GM19239 (cell line): ENCODE measurements at regions not wholly inside any gene's neighbourhood (a gene's known extent, or its start where the extent isn't known, plus 50 kb on each side); places are given as distances from the start of the nearest gene placed in this dataset.
"Not testable (repeated sequence)": the region's sequence is repeated elsewhere in the genome, so short reads cannot be mapped to it uniquely, and the experiment has no call there.

ENCODE experiments used
- DNase-seq: peaks from one replicate; pipeline ENCODE4 v3.0.0; 2011; ENCODE audit warnings: low spot score; ENCODE audit not compliant: insufficient read length
- FAIRE-seq: peaks from 2 replicates; lab custom pipeline; 2011; peaks lifted over from hg19 to GRCh38; lab: Jason Lieb, UNC

DNA sequence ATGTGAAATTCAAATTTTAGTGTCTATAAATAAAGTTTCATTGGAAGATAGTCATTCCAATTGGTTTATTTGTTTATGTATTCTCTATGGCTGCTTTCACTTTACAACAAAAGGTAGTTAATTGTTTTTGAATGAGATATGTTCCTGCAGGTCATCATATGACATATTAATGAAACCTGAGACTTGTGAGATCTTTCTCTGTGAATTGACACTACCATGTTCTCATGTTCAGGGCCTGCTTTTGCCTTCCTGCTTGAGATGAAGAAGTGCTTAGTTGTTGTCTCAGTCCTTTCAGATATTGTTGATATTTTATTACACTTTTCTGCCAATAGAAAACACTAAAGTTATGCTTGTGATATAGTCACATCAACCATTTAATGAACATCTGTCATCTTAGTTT, 132.5 kb downstream of the UTRN start:
- DNase-seq, result no peak
- no peak for FAIRE-seq

DNA sequence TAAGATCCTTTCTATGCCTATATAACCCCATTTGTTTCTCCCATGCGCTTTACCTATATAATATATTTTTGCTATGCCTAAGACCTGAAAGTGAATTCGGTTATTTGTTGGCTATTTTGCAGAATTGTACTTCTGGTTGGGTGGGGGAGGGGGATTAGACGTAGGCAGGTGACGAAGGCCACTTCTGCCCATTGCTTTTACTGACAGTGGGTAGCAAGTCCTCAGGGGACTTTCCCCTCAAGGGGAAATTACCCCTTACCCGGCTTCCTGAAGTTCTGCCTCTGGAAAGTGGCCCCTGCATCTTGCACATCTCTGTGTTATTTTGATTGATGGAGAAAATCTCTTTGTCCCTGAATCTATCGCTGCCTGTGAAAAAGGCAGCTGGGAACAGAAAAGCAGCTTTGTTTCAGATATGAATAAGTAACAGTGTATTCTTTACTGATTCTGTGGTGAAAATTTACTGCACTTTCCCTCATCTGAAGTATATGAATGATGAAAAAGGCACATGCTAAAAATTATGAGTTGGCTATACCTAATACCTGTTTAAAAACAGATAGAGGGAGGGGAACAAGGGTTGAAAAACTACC, 133.9 kb downstream of the UTRN start:
- DNase-seq (no peak), FAIRE-seq (no peak)

DNA sequence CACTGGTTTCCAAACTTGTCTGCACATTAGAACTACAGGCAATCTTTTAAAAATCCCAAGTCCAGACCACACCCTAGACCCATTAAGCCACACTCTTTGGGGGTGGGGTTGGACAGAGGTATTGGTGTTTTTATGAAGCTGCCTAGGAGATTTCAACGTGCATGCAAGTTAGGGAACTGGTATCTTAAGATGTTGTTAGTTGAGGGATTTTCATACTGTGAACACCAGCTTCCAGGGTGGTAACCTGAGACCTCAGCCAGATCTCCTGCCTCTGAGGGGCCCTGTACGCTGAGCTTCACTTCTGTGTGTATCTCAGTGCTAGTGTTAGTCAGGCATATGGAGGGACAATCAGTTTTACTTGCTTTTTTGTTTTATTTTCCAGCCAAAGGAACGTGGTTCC, 138.0 kb downstream of the UTRN start:
- FAIRE-seq (no peak), DNase-seq (no peak)

DNA sequence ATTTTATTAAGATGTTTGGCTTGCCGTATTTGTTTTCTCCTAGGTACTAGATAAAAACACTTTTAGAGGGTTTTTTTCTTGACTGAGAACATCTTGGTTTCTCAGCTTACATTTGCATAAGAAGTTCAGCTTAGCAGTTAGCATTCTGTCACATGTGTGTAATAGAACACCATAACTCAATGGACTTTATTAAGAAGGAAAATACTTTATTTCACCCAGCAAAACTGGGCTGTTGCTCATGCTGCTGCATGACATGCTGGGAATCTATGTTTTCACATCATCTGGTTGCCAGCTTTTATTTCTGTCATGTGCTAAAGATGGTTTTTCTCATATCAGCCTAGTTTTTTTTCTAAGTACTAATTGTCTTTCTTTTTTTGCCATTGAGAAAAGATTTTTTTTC, 144.6 kb downstream of the UTRN start:
- DNase-seq (no peak), FAIRE-seq (no peak)

DNA sequence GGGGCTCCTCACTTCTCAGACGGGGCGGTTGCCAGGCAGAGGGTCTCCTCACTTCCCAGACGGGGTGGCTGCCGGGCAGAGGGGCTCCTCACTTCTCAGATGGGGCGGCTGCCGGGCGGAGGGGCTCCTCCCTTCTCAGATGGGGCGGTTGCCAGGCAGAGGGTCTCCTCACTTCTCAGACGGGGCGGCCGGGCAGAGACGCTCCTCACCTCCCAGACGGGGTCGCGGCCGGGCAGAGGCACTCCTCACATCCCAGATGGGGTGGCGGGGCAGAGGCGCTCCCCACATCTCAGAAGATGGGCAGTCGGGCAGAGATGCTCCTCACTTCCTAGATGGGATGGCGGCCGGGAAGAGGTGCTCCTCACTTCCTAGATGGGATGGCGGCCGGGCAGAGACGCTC, 148.3 kb downstream of the UTRN start:
- not testable (repeated sequence) for FAIRE-seq, DNase-seq

DNA sequence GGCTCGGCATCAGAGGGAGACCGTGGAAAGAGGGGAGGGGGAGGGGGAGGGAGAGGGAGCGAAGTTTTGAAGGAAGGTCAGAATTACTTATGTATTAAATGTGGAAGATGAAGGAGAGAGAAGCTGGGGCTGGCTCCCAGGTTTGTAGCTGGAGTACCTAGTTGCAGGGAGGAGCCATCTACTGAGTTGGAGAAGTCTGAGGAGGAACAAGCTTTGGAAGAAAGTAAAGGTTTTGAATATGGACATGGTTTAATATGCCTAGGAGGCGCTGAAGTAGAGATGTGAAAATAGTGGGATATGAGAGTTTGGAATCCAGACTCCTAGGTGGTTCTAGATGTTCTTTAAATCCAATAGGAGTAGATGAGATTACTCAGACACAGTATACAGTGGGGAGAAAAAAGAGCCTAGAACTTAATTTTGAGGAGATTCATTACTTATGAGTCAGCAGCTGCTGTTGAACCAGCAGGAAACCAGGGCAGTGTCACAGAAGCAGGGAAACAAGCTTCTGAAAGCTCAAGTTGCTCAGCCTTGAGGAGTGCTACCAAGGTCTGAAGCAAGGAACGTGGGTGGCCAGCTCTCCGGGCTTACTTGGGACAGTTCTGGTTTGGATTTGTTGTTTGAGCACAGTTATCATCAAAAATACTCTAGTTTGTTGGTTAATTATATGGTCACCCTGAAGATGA, 149.3 kb downstream of the UTRN start:
- FAIRE-seq, result no peak
- DNase-seq, result no peak

DNA sequence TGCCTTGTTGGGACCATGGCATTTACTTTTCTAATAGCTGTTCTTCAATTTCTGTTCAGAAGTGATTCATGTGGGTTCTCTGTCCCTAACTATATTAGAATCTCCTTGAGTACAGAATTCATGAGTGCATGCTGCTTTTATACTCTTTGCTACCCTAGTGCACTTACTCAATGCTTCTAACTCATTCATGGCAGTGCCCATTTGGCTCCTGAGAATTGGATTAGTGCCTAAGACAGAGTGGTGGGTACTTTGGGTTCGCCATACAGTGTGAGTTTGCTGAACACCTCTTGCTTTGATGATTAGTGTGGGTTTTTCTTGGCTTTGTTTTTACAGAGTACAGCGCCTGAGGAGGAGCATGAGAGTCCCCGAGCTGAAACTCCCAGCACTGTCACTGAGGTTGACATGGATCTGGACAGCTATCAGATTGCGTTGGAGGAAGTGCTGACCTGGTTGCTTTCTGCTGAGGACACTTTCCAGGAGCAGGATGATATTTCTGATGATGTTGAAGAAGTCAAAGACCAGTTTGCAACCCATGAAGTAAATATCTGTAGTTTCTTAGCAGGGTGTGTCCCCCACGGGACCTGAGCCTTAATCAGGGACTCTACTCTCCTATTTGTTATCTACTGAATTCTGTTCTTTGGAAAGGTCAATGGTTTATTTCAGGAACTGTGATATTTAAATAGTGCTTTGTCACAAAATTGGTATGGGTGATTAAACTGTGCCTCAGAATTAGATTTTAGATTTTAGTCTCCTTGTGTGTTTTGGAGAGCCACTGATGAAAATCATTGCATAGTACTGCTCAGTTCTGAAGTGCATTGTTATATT, 150.7 kb downstream of the UTRN start:
- no peak for FAIRE-seq
- DNase-seq, result no peak

DNA sequence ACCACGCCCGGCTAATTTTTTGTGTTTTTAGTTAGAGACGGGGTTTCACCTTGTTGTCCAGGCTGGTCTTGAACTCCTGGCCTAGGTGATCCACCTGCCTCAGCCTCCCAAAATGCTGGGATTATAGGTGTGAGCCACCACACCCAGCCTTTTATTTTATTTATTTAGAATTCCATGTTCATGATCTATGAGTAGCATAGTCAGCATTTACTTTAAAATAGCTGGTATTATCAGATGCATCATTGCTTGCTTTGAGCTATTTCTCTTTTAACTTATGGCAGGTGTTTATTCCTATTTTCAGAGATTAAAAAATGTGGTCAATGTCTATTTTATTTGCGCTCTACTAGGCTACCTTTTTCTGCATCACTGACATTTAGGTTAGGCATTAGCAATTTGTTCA, 152.0 kb downstream of the UTRN start:
- FAIRE-seq, result no peak
- no peak for DNase-seq

DNA sequence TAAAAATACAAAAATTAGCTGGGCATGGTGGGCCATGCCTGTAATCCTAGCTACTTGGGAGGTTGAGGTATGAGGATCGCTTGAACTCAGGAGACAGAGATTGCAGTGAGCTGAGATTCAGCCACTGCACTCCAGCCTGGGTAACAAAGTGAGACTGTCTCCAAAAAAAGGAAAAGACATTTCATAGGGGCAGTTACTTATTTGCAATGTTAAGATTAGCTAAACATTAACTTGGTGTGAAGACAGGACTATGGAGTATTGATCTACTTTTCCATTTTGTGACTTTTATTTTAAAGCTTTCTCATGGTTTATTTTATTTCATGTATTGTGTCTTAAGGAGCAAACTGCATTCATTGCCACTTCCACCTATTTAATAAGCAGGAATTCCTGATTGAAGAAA, 153.0 kb downstream of the UTRN start:
- FAIRE-seq, result no peak
- DNase-seq, result no peak

DNA sequence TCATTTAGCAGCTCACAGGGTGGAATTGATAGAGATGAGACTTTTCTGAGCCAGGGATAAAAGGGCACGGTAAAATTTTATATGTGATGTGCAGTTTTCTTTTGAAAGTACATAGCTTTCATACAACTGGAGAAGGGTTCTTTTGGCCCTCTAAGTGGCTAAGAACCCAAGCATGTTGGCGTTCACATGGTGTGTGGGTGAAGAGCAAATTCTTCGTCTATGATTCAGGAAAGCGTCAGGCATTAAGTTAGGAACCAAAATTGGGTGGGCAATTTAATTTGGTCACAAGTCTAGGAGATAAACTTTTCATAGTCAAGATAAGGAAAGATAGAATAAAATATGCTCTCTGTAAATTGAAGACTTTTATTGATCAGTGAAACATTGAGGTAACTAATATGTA, 153.9 kb downstream of the UTRN start:
- FAIRE-seq (no peak), DNase-seq (no peak)

DNA sequence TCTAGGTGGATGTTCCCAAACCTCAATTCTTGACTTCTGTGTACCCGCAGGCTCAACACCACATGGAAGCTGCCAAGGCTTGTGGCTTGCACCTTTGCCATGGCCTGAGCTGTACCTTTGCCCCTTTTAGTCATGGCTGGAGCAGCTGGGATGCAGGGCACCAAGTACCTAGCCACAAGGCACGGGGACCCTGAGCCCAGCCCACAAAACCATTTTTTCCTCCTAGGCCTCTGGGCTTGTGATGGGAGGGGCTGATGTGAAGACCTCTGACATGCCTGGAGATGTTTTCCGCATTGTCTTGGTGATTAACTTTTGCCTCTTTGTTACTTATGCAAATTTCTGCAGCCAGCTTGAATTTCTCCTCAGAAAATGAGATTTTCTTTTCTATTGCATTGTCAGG, 156.7 kb downstream of the UTRN start:
- FAIRE-seq, DNase-seq: not testable (repeated sequence)

DNA sequence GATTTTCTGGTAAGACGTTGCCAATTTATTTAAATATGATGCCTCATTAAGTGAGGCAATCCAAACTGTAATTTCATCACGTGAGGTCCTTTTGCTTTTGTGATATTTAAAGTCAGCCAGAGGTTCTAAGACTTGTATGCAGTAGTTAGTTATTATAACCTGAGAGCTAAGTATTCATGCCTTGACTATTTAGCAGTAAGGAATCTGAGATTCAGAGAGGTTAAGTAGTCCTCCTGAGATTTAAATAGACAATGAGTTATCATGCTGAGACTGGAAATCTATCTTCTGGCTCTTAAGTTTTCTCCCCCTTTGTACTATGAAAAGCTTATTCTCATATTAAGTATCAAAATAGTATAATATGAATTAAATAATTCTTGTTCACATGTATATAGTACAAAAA, 158.0 kb downstream of the UTRN start:
- DNase-seq, result no peak
- FAIRE-seq, result peak; percentile 35

DNA sequence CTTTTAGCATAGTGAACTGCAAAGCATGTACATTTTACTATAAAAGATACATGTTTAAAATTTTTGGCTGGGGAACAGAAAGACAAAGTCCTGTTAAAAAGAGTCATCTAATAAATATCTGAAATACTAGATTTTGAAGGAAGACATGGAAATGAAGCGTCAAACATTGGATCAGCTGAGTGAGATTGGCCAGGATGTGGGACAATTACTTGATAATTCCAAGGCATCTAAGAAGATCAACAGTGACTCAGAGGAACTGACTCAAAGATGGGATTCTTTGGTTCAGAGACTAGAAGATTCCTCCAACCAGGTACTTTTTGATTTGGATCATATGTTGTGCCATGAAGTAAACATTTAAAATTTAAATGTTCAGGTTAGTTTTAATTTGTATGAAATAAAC, 162.3 kb downstream of the UTRN start:
- no peak for FAIRE-seq
- DNase-seq, result no peak

DNA sequence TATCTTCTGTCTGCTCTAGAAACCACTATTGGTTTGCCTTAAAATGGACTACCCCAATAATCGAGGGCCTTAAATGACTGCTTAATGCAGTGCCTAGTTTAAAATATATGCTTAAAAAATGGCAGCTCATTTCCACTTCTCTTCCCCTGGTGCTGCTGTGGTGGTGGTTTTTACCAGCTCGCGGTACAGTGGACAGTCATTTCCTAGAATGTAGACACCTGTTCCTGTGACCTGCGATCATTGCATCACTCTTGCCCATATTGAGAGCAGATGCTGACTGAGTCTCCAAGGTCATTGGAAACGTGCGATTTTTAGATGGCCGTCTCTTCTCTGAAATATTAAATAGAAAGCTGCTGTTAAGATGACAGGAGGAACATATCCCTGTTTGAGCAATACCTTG, 164.1 kb downstream of the UTRN start:
- FAIRE-seq, result peak; percentile 31
- DNase-seq, result no peak

DNA sequence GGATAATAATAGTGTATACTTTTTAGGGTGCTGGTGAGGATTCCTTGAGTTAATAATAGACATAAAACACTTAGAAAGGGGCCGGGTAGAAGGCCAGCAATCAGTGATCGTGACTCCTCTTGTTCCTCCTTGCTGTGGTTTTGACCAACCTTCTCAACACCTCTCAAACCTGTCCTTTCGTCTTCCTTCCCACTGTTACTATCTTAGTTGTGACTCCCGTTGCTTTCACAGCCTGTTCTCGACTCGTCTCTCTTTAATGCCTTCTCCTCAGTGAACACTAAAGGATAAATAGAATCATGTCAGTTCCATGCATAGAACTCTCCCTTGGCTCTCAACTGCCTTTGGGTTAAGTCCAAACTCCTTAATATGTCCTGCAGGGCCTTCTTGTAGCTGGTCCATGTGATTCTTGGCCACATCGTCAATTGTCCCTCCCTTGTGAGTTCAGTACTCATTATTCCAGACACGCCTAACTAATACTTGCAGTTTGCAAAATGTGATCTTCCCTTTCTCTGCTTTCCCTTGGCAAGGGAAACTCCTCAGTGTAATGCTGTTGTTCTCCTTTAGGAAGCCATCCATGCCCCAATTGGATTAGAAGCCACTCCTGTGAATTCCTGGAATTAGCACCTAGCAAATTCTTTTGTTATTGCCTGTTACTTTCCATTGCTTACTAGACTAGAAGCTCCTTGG, 164.9 kb downstream of the UTRN start:
- FAIRE-seq (no peak), DNase-seq (no peak)

DNA sequence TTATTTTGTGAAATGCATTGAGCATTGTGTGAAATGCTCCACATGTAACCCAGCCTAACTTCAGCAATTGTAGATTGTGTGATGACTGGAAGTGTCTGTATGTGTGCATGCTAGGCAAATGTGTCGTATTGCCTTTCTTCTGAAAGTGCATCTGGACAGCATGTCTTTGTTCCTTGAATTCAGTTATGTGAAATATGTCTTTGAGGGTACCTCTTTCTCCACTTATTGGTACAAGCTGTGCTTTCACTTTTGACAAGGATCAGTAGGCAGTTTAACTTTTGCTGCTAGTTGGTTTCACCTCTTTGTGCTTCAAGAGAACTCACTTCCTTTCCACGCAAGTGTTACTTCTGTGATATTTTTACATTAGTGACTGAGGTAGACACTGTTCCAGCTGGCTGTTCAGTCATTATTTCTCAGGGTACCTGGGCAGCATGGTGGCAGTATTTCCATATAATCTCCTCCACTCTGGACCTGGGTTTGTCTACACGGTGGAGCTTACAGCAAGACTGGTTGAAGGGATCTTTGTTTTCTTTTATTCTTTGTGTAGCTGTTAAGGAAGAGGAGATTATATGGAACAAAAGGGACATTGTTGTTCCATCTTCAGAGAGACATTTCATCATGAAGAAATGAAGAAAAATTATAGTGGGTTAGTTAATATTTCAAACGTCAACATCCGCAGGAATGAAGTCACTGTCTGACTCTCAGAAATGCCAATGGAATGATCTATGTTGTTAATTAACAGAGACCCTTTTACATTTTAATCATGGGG, 175.4 kb downstream of the UTRN start:
- DNase-seq (peak; percentile 18), FAIRE-seq (peak; percentile 97)

DNA sequence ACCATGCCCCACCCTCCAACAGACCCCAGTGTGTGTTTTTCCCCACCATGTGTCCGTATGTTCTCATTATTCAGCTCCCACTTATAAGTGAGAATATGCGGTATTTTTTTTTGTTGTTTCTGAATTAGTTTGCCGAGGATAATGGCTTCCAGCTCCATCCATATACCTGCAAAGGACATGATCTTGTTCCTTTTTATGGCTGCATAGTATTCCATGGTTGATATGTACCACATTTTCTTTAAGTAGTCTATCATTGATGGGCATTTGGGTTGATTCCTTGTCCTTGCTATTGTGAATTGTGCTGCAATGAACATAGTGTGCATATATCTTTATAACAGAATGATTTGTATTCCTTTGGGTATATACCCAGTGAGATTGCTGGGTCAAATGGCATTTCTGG, 176.9 kb downstream of the UTRN start:
- DNase-seq, result no peak
- no peak for FAIRE-seq

DNA sequence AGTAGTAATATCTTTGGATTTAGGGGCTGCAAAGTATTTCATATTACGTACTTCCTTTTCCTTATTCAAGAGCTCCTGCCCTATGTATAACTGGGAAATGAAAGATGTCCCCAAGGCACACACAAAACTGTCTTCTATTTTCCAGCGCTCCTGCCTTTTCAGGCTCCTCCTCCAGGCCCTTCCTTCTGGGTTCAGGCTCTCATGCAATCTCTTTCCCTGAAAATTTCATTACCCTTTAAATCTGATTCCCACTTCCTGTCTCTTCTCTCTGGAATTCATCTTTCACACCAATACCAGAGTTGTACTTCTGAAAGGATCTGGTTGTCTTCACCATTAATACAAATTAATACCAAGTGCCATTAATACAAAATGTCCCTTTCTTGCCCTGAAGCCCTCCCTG, 181.6 kb downstream of the UTRN start:
- DNase-seq (no peak), FAIRE-seq (no peak)

DNA sequence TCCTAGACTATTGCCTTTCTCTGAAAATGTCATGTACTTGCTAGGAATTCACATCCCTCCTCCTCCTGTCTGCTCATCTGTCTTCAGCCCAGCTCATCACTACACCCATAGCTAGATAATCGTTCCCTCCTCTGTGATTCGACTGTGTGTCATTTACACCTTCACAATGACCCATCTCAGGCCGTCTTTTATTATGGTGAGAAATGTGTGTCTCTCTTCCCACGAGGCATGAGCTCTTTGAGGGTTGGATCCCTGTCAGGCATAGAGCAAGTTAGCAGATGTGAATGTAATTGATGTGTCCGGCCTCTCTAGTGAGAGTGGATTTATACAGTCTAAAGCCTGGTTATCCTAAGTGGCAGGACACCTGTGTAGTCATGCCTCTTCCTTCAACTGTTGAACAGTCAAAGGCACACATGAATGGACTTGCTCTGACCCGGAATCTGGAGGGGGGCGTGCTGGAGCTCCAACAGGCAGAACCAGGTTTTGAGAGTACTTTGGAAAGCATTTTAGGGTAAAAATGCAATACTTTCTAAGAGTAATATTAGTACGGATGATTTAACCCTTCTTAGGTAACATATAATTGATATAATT, 182.1 kb downstream of the UTRN start:
- DNase-seq (no peak), FAIRE-seq (no peak)

DNA sequence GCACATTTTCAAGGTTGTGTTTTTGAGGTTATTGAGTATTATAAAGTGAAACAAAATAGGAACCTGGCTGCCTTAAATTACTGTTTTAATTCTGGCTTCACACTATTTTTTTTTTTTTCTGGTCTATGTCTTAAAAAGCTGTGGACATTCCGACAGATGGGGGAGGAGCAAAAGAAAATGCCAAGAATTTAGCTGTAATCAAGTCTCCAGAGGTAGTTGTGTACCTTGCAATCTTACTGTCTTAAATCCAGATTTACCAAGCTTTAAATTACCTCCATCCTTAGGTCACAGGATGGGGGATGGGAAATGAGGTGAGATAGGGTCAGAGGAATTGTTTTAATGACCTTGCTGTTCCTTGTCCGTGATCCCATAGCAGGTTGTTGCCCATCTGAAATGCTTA, 182.8 kb downstream of the UTRN start:
- DNase-seq (no peak), FAIRE-seq (no peak)
